ENCODE measurements at regions not wholly inside any gene's neighbourhood (a gene's known extent, or its start where the extent isn't known, plus 50 kb on each side); places are given as distances from the start of the nearest gene placed in this dataset.

DNA sequence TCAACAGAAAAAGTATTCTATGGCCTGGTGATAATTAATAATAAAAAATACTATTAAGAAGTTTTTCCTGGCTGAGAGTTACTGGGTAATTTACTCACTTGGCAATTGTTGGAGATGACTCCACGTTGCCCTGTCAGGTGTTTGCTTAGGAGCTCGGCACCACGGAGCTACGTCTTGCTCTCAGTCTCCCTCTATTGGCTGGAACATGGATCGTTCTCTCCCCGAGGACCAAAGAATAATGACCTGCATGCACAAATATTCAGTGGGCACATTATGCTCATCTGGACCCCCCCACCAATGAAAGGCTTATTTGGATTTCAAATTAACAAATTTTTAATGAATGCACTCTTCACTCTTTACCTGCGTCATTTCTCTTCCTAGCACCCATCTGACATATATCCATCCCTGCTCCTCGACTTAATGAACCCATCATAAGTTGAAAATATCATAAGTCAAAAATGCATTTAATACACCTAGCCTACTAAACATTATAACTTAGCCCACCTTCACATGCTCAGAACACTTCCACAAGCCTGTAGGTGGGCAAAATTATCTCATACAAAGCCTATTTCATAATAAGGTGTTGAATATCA is 71.0 kb upstream of the CD83 start:
- Histone ChIP-seq H3K9ac (ENCODE audit: insufficient read length) (no peak overlapping the region), H3K9me3 (ENCODE audit: low read depth, low read length) (no peaks in the 10 kb centered on the region), H3K27ac (no peak overlapping the region), H3K36me3 (ENCODE audit: insufficient read depth, low read length) (no peaks in the 10 kb centered on the region), H3K4me3 (no peak overlapping the region)
- DNase-seq (ENCODE audit: low read depth, low spot score), result no peak
- TF ChIP-seq EZH2 (IDR thresholded peaks at IDR 0.05) (no peak), POLR2AphosphoS5 (IDR thresholded peaks at IDR 0.05; ENCODE audit: borderline replicate concordance, low read depth, low read length) (no peak), FOXP2 (optimal IDR thresholded peaks at IDR 0.05; ENCODE audit: control extremely low read depth, extremely low read length, insufficient read depth) (no peak)

DNA sequence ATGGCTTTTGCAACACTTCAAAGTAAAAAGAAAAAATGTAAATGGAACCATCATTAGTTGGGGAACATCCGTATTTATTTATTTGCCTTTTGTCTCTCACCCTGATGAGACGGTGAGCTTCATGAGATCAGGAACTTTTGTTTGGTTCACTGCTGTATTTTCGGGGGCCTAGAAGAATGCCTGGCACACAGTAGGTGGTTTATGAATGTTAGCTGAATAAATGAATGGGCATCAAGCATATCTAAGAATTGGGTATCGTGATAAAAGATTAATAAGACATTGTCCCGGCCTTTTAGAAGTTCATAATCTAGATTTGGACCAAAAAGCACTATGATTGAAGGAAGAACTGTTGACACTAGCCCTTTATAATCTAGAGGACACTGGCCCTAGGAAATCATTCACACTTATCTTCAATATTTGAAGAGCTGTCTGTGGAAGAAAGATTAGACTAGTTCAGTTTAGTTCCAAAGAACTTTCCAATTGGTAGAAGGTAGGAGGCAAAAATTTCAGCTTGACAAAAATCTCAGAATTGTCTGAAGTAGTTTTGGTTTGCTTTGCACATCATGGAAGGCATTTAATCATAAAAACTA is 70.3 kb upstream of the CD83 start:
- TF ChIP-seq EZH2 (IDR thresholded peaks at IDR 0.05), result no peak
- no peak for TF ChIP-seq FOXP2 (optimal IDR thresholded peaks at IDR 0.05; ENCODE audit: control extremely low read depth, extremely low read length, insufficient read depth)
- no peak for TF ChIP-seq POLR2AphosphoS5 (IDR thresholded peaks at IDR 0.05; ENCODE audit: borderline replicate concordance, low read depth, low read length)
- Histone ChIP-seq H3K9me3 (ENCODE audit: low read depth, low read length) (no peaks in the 10 kb centered on the region), H3K36me3 (ENCODE audit: insufficient read depth, low read length) (no peaks in the 10 kb centered on the region), H3K9ac (ENCODE audit: insufficient read length) (no peak overlapping the region), H3K27ac (no peak overlapping the region), H3K4me3 (no peak overlapping the region)
- DNase-seq (ENCODE audit: low read depth, low spot score), result no peak

DNA sequence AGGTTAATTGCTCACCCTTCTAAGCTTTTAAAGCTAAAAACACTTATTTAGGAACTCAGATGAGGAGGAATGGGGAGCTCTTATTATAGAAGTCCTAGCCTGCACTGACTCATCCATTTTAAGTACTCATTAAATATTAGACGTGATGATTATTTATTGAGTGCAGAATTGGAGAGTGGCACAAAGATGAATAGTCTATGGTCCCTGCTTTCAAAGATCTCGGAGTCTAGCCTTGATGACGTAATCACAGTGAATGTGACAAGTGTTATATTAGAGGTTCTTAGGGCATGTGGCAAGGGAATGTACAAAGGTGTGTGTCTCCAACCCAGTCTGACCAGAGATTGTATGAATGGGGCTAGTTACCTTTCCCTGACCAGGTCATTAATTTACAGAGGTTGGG is 68.7 kb upstream of the CD83 start:
- no peak overlapping the region for H3K4me3 ChIP-seq
- H3K9me3 ChIP-seq (ENCODE audit: low read depth, low read length), result no peaks in the 10 kb centered on the region
- H3K9ac ChIP-seq (ENCODE audit: insufficient read length), result no peak overlapping the region
- TF ChIP-seq FOXP2 (optimal IDR thresholded peaks at IDR 0.05; ENCODE audit: control extremely low read depth, extremely low read length, insufficient read depth) (no peak), EZH2 (IDR thresholded peaks at IDR 0.05) (no peak), POLR2AphosphoS5 (IDR thresholded peaks at IDR 0.05; ENCODE audit: borderline replicate concordance, low read depth, low read length) (no peak)
- H3K36me3 ChIP-seq (ENCODE audit: insufficient read depth, low read length), result no peaks in the 10 kb centered on the region
- no peak overlapping the region for H3K27ac ChIP-seq
- no peak for DNase-seq (ENCODE audit: low read depth, low spot score)

DNA sequence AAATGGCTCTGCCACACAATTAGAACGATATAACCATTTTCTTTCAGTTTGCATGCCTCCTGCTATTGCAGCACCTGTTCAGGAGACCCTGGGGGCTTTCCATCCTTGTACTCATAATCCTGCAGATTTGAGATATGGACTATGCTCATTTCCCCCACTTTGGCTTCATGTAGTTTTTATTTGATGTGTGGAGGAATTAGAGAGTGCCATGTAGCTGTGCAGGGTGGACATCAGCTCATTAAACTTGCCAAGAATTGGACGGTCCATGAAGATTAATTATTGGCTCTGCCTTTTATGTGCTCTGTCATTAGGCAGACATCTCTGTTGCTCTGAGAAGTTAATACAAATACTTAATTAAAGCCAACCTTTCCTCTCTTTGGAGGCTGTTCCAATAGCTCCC is 66.2 kb upstream of the CD83 start:
- no peaks in the 10 kb centered on the region for H3K36me3 ChIP-seq (ENCODE audit: insufficient read depth, low read length)
- no peak overlapping the region for H3K27ac ChIP-seq
- H3K9me3 ChIP-seq (ENCODE audit: low read depth, low read length), result no peaks in the 10 kb centered on the region
- no peak overlapping the region for H3K9ac ChIP-seq (ENCODE audit: insufficient read length)
- no peak overlapping the region for H3K4me3 ChIP-seq
- no peak for TF ChIP-seq POLR2AphosphoS5 (IDR thresholded peaks at IDR 0.05; ENCODE audit: borderline replicate concordance, low read depth, low read length)
- TF ChIP-seq EZH2 (IDR thresholded peaks at IDR 0.05), result no peak
- TF ChIP-seq FOXP2 (optimal IDR thresholded peaks at IDR 0.05; ENCODE audit: control extremely low read depth, extremely low read length, insufficient read depth), result no peak
- no peak for DNase-seq (ENCODE audit: low read depth, low spot score)

DNA sequence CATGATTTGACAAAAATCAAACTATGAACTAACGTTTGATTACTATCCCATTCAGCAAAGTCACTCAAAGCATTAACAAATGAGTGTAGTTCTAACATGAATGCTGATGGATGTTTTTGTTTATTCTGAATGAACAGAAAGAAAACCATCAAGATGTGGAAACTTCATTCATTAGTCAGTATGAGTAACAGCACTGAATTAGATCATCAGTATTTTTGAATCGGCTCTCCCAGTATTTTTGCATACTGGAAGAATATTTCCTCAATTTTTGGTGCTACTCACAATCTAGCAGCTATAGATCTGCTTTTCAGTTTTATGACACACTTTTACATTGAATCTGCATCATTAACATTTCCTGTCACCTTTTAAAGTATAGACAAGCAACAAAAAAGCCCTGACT is 63.8 kb upstream of the CD83 start:
- no peaks in the 10 kb centered on the region for H3K9me3 ChIP-seq (ENCODE audit: low read depth, low read length)
- no peak overlapping the region for H3K9ac ChIP-seq (ENCODE audit: insufficient read length)
- DNase-seq (ENCODE audit: low read depth, low spot score), result no peak
- H3K4me3 ChIP-seq, result no peak overlapping the region
- no peak for TF ChIP-seq FOXP2 (optimal IDR thresholded peaks at IDR 0.05; ENCODE audit: control extremely low read depth, extremely low read length, insufficient read depth)
- TF ChIP-seq POLR2AphosphoS5 (IDR thresholded peaks at IDR 0.05; ENCODE audit: borderline replicate concordance, low read depth, low read length), result no peak
- TF ChIP-seq EZH2 (IDR thresholded peaks at IDR 0.05), result no peak
- no peaks in the 10 kb centered on the region for H3K36me3 ChIP-seq (ENCODE audit: insufficient read depth, low read length)
- H3K27ac ChIP-seq, result no peak overlapping the region

DNA sequence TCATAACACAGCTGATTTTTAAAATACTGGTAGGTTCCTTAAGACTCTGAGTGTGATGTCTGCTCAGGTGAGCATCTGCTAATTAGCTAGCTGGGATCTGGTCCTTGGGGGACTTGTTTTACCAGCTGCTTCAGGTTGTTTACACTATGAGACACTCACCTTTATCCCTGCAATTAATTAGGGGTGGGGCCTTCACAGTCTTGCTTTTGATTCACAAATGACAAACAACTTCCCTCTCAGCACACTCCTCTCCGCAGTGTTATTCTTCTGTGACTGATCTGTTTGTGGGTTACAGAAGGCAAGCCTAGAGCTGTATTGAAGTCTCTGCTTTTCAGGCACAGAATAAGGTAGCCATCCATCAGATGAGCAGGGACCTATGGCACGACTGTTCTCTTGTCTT is 62.0 kb upstream of the CD83 start:
- Histone ChIP-seq H3K4me3 (no peak overlapping the region), H3K36me3 (ENCODE audit: insufficient read depth, low read length) (no peaks in the 10 kb centered on the region), H3K9me3 (ENCODE audit: low read depth, low read length) (no peaks in the 10 kb centered on the region), H3K9ac (ENCODE audit: insufficient read length) (no peak overlapping the region), H3K27ac (no peak overlapping the region)
- no peak for DNase-seq (ENCODE audit: low read depth, low spot score)
- TF ChIP-seq FOXP2 (optimal IDR thresholded peaks at IDR 0.05; ENCODE audit: control extremely low read depth, extremely low read length, insufficient read depth) (no peak), EZH2 (IDR thresholded peaks at IDR 0.05) (no peak), POLR2AphosphoS5 (IDR thresholded peaks at IDR 0.05; ENCODE audit: borderline replicate concordance, low read depth, low read length) (no peak)

DNA sequence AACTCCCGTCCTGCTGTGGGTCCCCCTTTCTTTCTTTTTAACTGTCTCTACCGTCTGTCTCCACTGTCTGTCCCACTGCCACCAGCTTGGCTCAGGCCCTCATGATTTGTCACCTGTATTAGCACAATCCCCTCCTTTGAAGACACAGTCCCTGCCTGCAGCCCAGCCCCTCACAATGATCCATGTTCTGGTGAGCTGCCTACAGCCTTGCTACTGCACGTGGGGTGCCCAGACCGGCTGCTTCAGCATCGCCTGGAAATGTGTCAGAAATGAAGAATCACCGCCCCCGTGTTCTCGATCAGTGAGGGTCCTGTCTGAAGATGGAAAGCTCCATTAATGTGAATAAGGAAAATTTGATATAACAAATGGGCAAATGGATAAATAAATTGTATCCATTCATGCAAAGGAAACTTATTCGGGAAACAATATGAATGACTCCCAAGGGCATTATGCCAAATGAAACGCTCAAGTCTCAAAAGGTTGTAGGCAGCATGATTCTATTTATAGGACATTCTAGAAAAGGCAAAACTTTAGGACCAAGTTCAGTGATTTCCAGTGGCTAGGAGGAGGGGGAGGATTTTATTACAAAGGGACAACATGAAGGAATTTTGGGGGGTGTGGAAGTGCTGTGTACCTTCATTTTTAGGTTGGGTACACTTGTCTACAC is 59.4 kb upstream of the CD83 start:
- no peak for DNase-seq (ENCODE audit: low read depth, low spot score)

DNA sequence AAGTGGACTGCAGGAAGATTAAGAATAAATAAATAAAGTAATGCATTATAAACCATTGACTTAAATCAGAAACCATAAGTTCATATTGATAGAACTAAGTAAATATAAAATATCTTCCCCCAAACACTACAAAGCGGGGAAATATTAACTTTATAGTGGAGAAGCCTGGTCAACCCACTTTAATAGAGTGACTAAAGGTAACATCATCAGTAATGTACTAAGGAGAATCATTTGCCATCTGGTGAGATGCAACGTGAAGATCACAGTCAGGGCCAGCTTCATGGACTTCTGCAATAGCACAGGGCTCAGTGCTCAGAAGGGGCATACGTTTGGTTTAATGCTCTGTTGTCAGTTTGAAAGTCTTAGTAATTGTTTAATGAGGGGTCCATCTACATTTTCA is 58.8 kb upstream of the CD83 start:
- Histone ChIP-seq H3K4me3 (no peak overlapping the region), H3K27ac (no peak overlapping the region), H3K9ac (ENCODE audit: insufficient read length) (no peak overlapping the region), H3K9me3 (ENCODE audit: low read depth, low read length) (no peaks in the 10 kb centered on the region; the same call in 1 of the 2 replicates), H3K36me3 (ENCODE audit: insufficient read depth, low read length) (no peaks in the 10 kb centered on the region)
- DNase-seq (ENCODE audit: low read depth, low spot score), result no peak
- TF ChIP-seq EZH2 (IDR thresholded peaks at IDR 0.05) (no peak), POLR2AphosphoS5 (IDR thresholded peaks at IDR 0.05; ENCODE audit: borderline replicate concordance, low read depth, low read length) (no peak), FOXP2 (optimal IDR thresholded peaks at IDR 0.05; ENCODE audit: control extremely low read depth, extremely low read length, insufficient read depth) (no peak)

More for the DNA sequence above, 59.4 kb upstream of the CD83 start:
- TF ChIP-seq POLR2AphosphoS5 (IDR thresholded peaks at IDR 0.05; ENCODE audit: borderline replicate concordance, low read depth, low read length) (no peak), EZH2 (IDR thresholded peaks at IDR 0.05) (no peak)
- H3K9me3 ChIP-seq (ENCODE audit: low read depth, low read length), result no peaks in the 10 kb centered on the region; the same call in 1 of the 2 replicates
- no peak overlapping the region for H3K27ac ChIP-seq
- no peak overlapping the region for H3K9ac ChIP-seq (ENCODE audit: insufficient read length)
- H3K36me3 ChIP-seq (ENCODE audit: insufficient read depth, low read length), result no peaks in the 10 kb centered on the region
- H3K4me3 ChIP-seq, result no peak overlapping the region
